Endothelial cell of umbilical vein (primary cell): ENCODE measurements at regions not wholly inside any gene's neighbourhood (a gene's known extent, or its start where the extent isn't known, plus 50 kb on each side); places are given as distances from the start of the nearest gene placed in this dataset.

Source experiments
- CTCF ChIP-seq, 2 donors: IDR thresholded peaks; 1 replicate in 1 of 2; 2 replicates in 1 of 2; pipeline ENCODE4 v1.5.1; 2011; ENCODE audit warnings: low read length in 2 of 2, mild to moderate bottlenecking in 2 of 2, moderate library complexity in 2 of 2, control low read depth in 1 of 2, inconsistent platforms in 1 of 2, low read depth in 1 of 2; ENCODE audit not compliant: insufficient read depth in 1 of 2; ENCODE audit errors: extremely low read depth in 1 of 2
- MAX ChIP-seq: IDR thresholded peaks from 2 replicates; pipeline ENCODE4 v1.6.1; 2011; ENCODE audit not compliant: insufficient read depth, insufficient read length
- MYC ChIP-seq: IDR thresholded peaks from one replicate; pipeline ENCODE4 v1.6.1; 2011; ENCODE audit warnings: mild to moderate bottlenecking, low read depth, low read length

GRCh38 chr3:76010252-76010651 lies 224.9 kb upstream of the ZNF717 start:
- TF ChIP-seq CTCF (IDR thresholded peaks at IDR 0.05; ENCODE audit: extremely low read depth in 1 of 2, insufficient read depth in 1 of 2, low read depth in 1 of 2, low read length in 2 of 2): no peak
- no peak for TF ChIP-seq MYC
- no peak for TF ChIP-seq MAX
